NCI-H1694 (cell line): ENCODE measurements at regions not wholly inside any gene's neighbourhood (a gene's known extent, or its start where the extent isn't known, plus 50 kb on each side); places are given as distances from the start of the nearest gene placed in this dataset.

ENCODE experiments used
- DNase-seq: peaks from one replicate; lab custom pipeline; 2025; lab: John Stamatoyannopoulos, UW

GRCh38 chr15:93645594-93645993, 556.6 kb upstream of the RGMA start:
- DNase-seq, result no peak

- DNase-seq, result no peak
Measured at GRCh38 chr15:93644595-93644994, 555.6 kb upstream of the RGMA start.

- no peak for DNase-seq
Measured at GRCh38 chr15:93640411-93640962, 551.5 kb upstream of the RGMA start.

GRCh38 chr15:93631958-93632618, 543.1 kb upstream of the RGMA start:
- no peak for DNase-seq

GRCh38 chr15:93619597-93619996, 530.6 kb upstream of the RGMA start:
- no peak for DNase-seq

- no peak for DNase-seq
Measured at GRCh38 chr15:93617443-93617842, 528.4 kb upstream of the RGMA start.

GRCh38 chr15:93614386-93615104, 525.5 kb upstream of the RGMA start:
- DNase-seq, result no peak

GRCh38 chr15:93613386-93613785, 524.4 kb upstream of the RGMA start:
- DNase-seq, result no peak

GRCh38 chr15:93612953-93613352, 523.9 kb upstream of the RGMA start:
- DNase-seq, result no peak

GRCh38 chr15:93610944-93611343, 521.9 kb upstream of the RGMA start:
- no peak for DNase-seq

- DNase-seq, result no peak
Measured at GRCh38 chr15:93608643-93609148, 519.7 kb upstream of the RGMA start.

GRCh38 chr15:93603550-93603949, 514.5 kb upstream of the RGMA start:
- no peak for DNase-seq

- DNase-seq, result peak; percentile 71
Measured at GRCh38 chr15:93587059-93587521, 498.1 kb upstream of the RGMA start.

- DNase-seq, result no peak
Measured at GRCh38 chr15:93585012-93585411, 496.0 kb upstream of the RGMA start.

GRCh38 chr15:93583968-93584367, 495.0 kb upstream of the RGMA start:
- no peak for DNase-seq

- no peak for DNase-seq
Measured at GRCh38 chr15:93583552-93583951, 494.5 kb upstream of the RGMA start.

- DNase-seq, result no peak
Measured at GRCh38 chr15:93570527-93570926, 481.5 kb upstream of the RGMA start.

- DNase-seq, result no peak
Measured at GRCh38 chr15:93566762-93567161, 477.8 kb upstream of the RGMA start.

GRCh38 chr15:93565201-93565600, 476.2 kb upstream of the RGMA start:
- no peak for DNase-seq

GRCh38 chr15:93563218-93563617, 474.2 kb upstream of the RGMA start:
- DNase-seq, result no peak

GRCh38 chr15:93562395-93563123, 473.5 kb upstream of the RGMA start:
- no peak for DNase-seq

- no peak for DNase-seq
Measured at GRCh38 chr15:93557696-93558095, 468.7 kb upstream of the RGMA start.
